ENCODE measurements at regions not wholly inside any gene's neighbourhood (a gene's known extent, or its start where the extent isn't known, plus 50 kb on each side); places are given as distances from the start of the nearest gene placed in this dataset.

- 2% methylated on average over 1 of the region's 1 CpG for WGBS (ENCODE audit: missing lambda C conversion rate)
- ATAC-seq: no peak
- Histone ChIP-seq H3K27ac (no peak overlapping the region), H3K4me2 (no peak overlapping the region), H3K4me1 (no peaks in the 10 kb centered on the region), H3K9me3 (no peaks in the 10 kb centered on the region), H3K4me3 (no peak overlapping the region)
- ChIA-PET CTCF (interaction anchor here (1.2 to 1.4 kb wide), 2 partner anchors 11 to 13 kb away, joined by 3 read pairs; no protein-coding TSS in a partner anchor), POLR2A (no interaction called here)
- no peak for DNase-seq (ENCODE audit: low read depth in 1 of 2, low spot score in 1 of 2)
- FAIRE-seq: no peak
- TF ChIP-seq RAD21 (conservative IDR thresholded peaks at IDR 0.05 in 1 of 2, IDR thresholded peaks at IDR 0.05 in 1 of 2) (no peak), MAX (IDR thresholded peaks at IDR 0.05) (no peak), FOXS1 (CRISPR knock-in tag; IDR thresholded peaks at IDR 0.05) (no peak), NR3C1 (IDR thresholded peaks at IDR 0.05) (no peak), CHD4 (IDR thresholded peaks at IDR 0.05; ENCODE audit: borderline replicate concordance) (no peak), BHLHE40 (IDR thresholded peaks at IDR 0.05; ENCODE audit: low read depth, low read length) (no peak), BCL3 (IDR thresholded peaks at IDR 0.05) (no peak), MAZ (IDR thresholded peaks at IDR 0.05; ENCODE audit: borderline replicate concordance, low read depth, low read length) (no peak), HOXB5 (CRISPR knock-in tag; IDR thresholded peaks at IDR 0.05) (no peak), KDM1A (IDR thresholded peaks at IDR 0.05; ENCODE audit: low read depth) (no peak), USF2 (IDR thresholded peaks at IDR 0.05) (no peak), NFE2L2 (conservative IDR thresholded peaks at IDR 0.05; ENCODE audit: low read length) (no peak), EP300 (IDR thresholded peaks at IDR 0.05) (no peak), CBX8 (IDR thresholded peaks at IDR 0.05) (no peak)
Measured at GRCh38 chr10:9291081-9291480, 1236.6 kb downstream of the GATA3 start.

- TF ChIP-seq HOXB5 (CRISPR knock-in tag; IDR thresholded peaks at IDR 0.05) (no peak), POLR2AphosphoS2 (conservative IDR thresholded peaks at IDR 0.05; ENCODE audit: low read length) (no peak), ZC3H11A (IDR thresholded peaks at IDR 0.05) (no peak), ATOH8 (CRISPR knock-in tag; IDR thresholded peaks at IDR 0.05; ENCODE audit: low read depth) (no peak), RFX5 (IDR thresholded peaks at IDR 0.05) (no peak), KDM1A (IDR thresholded peaks at IDR 0.05; ENCODE audit: low read depth) (no peak), NFE2L2 (conservative IDR thresholded peaks at IDR 0.05; ENCODE audit: low read length) (no peak), HDAC2 (IDR thresholded peaks at IDR 0.05) (no peak), CBX2 (IDR thresholded peaks at IDR 0.05; ENCODE audit: borderline replicate concordance, low read depth) (no peak), TFCP2L1 (CRISPR knock-in tag; IDR thresholded peaks at IDR 0.05) (no peak)
- H3K4me1 ChIP-seq: no peaks in the 10 kb centered on the region
- no peak overlapping the region for H3K4me3 ChIP-seq
- no peak overlapping the region for H3K4me2 ChIP-seq
- ChIA-PET CTCF (interaction anchor here (1.5 to 3.9 kb wide), 2 partner anchors 1764 to 1769 kb away, joined by 3 to 20 read pairs; no protein-coding TSS in a partner anchor), POLR2A (interaction anchor here (0.7 kb wide), 1 partner anchor 1475 kb away, joined by 3 read pairs; no protein-coding TSS in a partner anchor)
- WGBS (ENCODE audit: missing lambda C conversion rate): 49% methylated on average over 4 of the region's 4 CpGs
- H3K27ac ChIP-seq: no peak overlapping the region
- FAIRE-seq (no peak), DNase-seq (ENCODE audit: low read depth in 1 of 2, low spot score in 1 of 2) (no peak), ATAC-seq (no peak)
- no peaks in the 10 kb centered on the region for H3K9me3 ChIP-seq
Measured at GRCh38 chr10:9294132-9294663, 1239.7 kb downstream of the GATA3 start.

- ChIA-PET CTCF (interaction anchor here (3.9 kb wide), 1 partner anchor 1769 kb away, joined by 20 read pairs; no protein-coding TSS in a partner anchor), POLR2A (interaction anchor here (0.7 kb wide), 1 partner anchor 1476 kb away, joined by 3 read pairs; no protein-coding TSS in a partner anchor)
- ATAC-seq (no peak), FAIRE-seq (no peak), DNase-seq (ENCODE audit: low read depth in 1 of 2, low spot score in 1 of 2) (no peak)
- H3K9me3 ChIP-seq: no peaks in the 10 kb centered on the region
- H3K4me2 ChIP-seq: no peak overlapping the region
- no peak overlapping the region for H3K4me3 ChIP-seq
- TF ChIP-seq CHD2 (IDR thresholded peaks at IDR 0.05; ENCODE audit: low read length, partially characterized antibody) (no peak), E2F6 (IDR thresholded peaks at IDR 0.05; ENCODE audit: borderline replicate concordance, low read depth) (no peak), MAFK (IDR thresholded peaks at IDR 0.05; ENCODE audit: partially characterized antibody) (peak; percentile 34), EHF (CRISPR knock-in tag; IDR thresholded peaks at IDR 0.05) (no peak), RNF2 (IDR thresholded peaks at IDR 0.05; ENCODE audit: borderline replicate concordance, low read depth) (no peak), RARB (CRISPR knock-in tag; IDR thresholded peaks at IDR 0.05) (no peak)
- no peak overlapping the region for H3K27ac ChIP-seq
- 5% methylated on average over 1 of the region's 1 CpG for WGBS (ENCODE audit: missing lambda C conversion rate)
- H3K4me1 ChIP-seq: no peaks in the 10 kb centered on the region
Measured at GRCh38 chr10:9294865-9295264, 1240.4 kb downstream of the GATA3 start.
